VCaP (cell line): ENCODE measurements at regions not wholly inside any gene's neighbourhood (a gene's known extent, or its start where the extent isn't known, plus 50 kb on each side); places are given as distances from the start of the nearest gene placed in this dataset.
"Not testable (repeated sequence)": the region's sequence is repeated elsewhere in the genome, so short reads cannot be mapped to it uniquely, and the experiment has no call there.

Source experiments
- H3K27ac ChIP-seq: fragments of 450-650 bp; 2 replicates; pipeline ENCODE4 v1.5.1; 2017
- TF ChIP-seq, protein P1 (sequence below): fragments of 450-650 bp; conservative IDR thresholded peaks from 2 replicates; pipeline ENCODE4 v1.5.1; 2017; ENCODE audit warnings: mild to moderate bottlenecking, moderate library complexity

DNA sequence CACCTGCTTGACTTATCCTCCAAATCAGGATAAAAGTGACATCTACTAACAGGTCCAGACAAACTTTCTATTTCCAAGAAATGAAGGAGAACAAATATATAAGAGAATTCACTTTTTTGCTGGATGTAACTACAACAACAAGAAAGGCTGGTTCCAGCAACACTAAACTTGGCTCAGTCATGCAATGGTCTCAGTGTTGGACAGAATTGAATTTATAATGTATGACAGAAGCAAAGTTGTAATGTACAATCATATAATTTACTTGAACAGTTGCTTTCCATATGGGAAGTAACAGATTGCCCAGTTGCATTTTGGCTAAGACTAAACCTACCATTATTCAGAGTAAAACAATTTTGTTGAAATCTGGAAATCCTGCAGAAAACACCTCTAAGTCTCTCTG is 183.3 kb upstream of the INTU start:
- no peak overlapping the region for H3K27ac ChIP-seq
- TF ChIP-seq, protein P1, sequence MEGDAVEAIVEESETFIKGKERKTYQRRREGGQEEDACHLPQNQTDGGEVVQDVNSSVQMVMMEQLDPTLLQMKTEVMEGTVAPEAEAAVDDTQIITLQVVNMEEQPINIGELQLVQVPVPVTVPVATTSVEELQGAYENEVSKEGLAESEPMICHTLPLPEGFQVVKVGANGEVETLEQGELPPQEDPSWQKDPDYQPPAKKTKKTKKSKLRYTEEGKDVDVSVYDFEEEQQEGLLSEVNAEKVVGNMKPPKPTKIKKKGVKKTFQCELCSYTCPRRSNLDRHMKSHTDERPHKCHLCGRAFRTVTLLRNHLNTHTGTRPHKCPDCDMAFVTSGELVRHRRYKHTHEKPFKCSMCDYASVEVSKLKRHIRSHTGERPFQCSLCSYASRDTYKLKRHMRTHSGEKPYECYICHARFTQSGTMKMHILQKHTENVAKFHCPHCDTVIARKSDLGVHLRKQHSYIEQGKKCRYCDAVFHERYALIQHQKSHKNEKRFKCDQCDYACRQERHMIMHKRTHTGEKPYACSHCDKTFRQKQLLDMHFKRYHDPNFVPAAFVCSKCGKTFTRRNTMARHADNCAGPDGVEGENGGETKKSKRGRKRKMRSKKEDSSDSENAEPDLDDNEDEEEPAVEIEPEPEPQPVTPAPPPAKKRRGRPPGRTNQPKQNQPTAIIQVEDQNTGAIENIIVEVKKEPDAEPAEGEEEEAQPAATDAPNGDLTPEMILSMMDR = no peak

DNA sequence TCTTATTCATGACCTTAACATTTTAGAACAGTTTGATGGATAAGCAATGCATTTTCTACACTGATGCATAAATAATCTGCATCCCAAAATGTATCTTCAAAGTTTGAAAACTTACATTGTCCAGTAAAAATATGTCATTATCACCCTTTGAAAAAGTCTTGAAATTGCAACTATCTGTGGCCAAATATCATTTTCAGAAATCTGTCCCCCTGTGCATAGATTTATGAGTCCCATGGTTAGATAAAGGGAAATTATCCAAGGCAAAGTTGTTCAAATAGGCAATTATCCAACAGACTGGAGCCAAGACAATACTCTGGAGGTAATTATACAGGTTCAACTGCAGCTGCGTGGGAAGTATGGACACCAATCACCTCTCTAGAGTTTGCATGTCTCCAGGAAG is 182.5 kb upstream of the INTU start:
- TF ChIP-seq, protein P1 = no peak

DNA sequence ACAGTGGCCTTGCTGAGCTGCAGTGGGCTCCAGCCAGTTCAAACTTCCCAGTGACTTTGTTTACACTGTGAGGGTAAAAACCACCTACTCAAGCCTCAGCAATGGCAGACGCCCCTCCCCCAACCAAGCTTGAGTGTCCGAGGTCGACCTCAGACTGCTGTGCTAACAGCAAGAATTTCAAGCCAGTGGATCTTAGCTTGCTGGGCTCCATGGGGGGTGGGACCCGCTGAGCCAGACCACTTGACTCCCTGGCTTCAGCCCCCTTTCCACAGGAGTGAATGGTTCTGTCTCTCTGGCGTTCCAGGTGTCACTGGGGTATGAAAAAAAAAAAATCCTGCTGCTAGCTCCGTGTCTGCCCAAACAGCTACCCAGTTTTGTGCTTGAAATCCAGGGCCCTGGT is 168.9 kb upstream of the INTU start:
- H3K27ac ChIP-seq = no peak overlapping the region
- TF ChIP-seq, protein P1 = no peak

More for the DNA sequence above, 182.5 kb upstream of the INTU start:
- H3K27ac ChIP-seq = no peak overlapping the region

DNA sequence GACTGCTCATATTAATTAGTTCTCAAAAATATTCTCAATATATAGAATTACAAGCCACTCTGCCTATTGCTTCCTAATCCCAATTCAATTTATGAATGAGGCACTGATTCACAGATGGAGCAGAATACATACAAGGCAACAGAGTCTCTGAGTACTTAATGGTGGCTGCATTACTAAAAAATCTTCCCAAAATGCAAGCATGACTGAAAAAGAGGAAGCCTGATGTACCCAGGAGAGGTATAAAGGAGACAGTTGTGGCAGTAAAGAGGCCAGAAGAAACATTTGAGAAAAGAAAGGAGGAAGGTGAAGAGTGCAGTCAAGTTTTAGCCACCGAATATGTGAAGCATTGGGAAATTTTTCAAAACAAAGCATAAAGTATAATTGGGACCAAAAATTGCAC is 163.2 kb upstream of the INTU start:
- H3K27ac ChIP-seq = no peak overlapping the region
- TF ChIP-seq, protein P1 = no peak

DNA sequence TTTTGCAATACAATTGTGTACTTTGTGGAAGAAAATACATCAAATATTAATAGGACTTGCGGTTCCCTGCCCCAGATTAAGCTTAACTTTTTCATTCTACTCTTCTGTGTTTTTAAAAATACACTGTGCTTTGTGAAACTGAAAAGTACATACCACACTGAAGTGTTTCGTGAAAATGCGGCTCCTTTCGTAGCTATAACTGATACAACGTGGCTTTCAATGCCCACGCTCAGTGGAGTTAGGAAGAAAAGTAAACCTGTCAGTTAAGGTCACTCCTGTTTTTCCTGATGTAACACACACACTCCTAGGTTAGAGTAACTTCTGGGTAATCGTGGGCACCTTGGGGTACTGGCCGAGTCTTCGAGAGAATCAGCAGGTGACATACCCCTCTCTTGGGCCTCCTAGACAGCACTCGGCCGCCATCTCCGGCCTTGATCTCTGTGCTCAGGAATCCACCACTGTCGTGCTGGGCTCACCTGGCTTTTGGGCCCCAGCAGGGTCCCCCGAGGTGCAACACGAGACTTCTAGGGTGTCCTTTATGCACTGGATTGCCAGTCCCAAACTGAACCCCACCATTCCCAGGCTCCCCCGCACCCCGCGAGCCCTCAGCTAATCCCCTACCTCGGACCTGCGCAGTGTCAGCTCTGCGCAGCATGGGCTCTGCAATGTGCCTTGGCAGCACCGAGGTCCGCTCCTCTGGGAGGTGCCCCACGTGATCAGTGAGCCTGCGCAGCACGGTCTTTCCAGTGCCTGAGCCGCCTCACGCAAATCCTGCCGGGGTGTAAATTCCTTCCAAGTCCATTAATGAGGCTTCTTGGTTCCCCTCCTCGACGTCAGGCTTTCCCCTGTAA is 162.6 kb upstream of the INTU start:
- TF ChIP-seq, protein P1 = no peak
- H3K27ac ChIP-seq = no peak overlapping the region

DNA sequence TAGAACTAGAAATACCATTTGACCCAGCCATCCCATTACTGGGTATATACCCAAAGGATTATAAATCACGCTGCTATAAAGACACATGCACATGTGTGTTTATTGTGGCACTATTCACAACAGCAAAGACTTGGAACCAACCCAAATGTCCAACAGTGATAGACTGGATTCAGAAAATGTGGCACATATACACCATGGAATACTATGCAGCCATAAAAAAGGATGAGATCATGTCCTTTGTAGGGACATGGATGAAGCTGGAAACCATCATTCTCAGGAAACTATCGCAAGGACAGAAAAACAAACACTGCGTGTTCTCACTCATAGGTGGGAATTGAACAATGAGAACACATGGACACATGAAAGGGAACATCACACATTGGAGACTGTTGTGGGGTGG is 154.5 kb upstream of the INTU start:
- not testable (repeated sequence) for H3K27ac ChIP-seq

DNA sequence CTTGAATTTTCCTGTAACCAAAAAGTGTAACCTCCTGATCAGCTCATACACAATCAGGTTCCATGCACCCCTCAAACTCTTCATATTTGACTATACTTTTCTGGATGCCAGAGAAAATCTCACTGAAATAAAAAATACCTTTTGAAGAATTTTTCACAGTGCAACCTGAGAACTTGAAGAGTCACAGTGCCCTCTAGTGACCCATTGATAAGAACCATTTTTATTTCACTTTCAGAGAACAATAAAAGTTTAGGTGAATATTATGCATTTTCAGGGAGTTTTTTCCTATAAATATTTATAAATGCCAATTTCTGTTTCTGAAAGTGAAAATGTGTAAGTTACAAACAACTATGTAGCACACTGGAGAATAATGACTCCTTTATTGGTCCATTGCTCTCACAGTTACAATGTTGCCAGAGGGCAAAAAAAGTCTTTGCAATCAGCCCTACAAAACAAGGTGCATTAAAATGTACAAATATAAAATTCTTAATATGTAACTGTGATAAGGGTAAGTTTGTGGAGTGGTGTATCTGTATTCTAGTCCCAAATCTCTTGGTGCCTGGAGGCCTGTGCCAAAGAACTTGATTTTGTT is 153.6 kb upstream of the INTU start:
- no peak overlapping the region for H3K27ac ChIP-seq
- TF ChIP-seq, protein P1 = peak; percentile 77

DNA sequence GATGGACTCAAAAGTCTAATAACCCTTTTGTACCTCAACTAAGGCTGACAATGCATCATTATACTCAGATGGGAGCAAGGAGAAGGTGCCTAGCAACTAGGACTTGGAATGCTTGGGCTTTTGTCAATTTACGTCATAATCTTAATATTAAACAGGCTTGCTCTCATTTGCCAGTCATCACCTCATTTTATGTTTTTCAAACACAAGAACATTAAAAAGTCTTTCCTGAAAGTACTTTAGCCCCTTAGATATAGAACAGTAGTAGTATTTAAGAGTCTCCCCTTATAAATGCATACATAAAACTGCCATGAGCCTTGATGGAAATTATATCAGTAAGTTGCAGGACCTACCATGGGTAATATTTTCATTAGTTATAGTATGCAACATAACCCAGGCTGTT is 150.7 kb upstream of the INTU start:
- no peak overlapping the region for H3K27ac ChIP-seq
- TF ChIP-seq, protein P1 = no peak
